HepG2 (cell line): ENCODE measurements at regions not wholly inside any gene's neighbourhood (a gene's known extent, or its start where the extent isn't known, plus 50 kb on each side); places are given as distances from the start of the nearest gene placed in this dataset.
A peak's percentile ranks its signal among the peaks of the same experiment; 100 is the strongest.

Experiments used
- ATAC-seq: fragments of 200-7000 bp; cut with Tn5 transposase; 3 replicates; pipeline ENCODE4 v1.9.1; 2020; ENCODE audit warnings: mild to moderate bottlenecking, moderate library complexity
- BruUV-seq: library from RNA; stranded (reverse); fragments of 400-500 nt; replicated peaks from 2 replicates; lab custom pipeline; 2021; lab: Mats Ljungman, UMichigan
- CTCF ChIA-PET: fragments of 300-600 bp; formaldehyde crosslinking; extraction: SDS; loops from one replicate; lab custom pipeline; 2021; ENCODE audit warnings: low total read pairs, inconsistent platforms, low intra/inter-chr PET ratio; lab: Yijun Ruan, JAX
- POLR2A ChIA-PET: fragments of 350-600 bp; sonication (Branson Sonifier 250); formaldehyde crosslinking; loops from one replicate; lab custom pipeline; 2020; ENCODE audit warnings: antibody characterized with exemption, inconsistent platforms; lab: Yijun Ruan, JAX
- DNase-seq: peaks from one replicate; pipeline ENCODE4 v3.0.0-alpha.2; 2015; ENCODE audit warnings: low spot score
- FAIRE-seq: peaks from 3 replicates; lab custom pipeline; 2011; peaks lifted over from hg19 to GRCh38; lab: Jason Lieb, UNC
- H2AFZ ChIP-seq: one replicate; pipeline ENCODE4 v1.6.1; 2011; ENCODE audit warnings: low read length, inconsistent platforms
- H3K27ac ChIP-seq: fragments of 300-600 bp; 3 replicates; pipeline ENCODE4 v1.8.0; 2011; ENCODE audit warnings: mixed run types, mild to moderate bottlenecking, mixed read lengths, low read length, inconsistent platforms; ENCODE audit not compliant: insufficient read depth; ENCODE audit errors: extremely low read length
- H3K27me3 ChIP-seq, 2 experiments: fragments of 200-600 bp in 1 of 2; 2 replicates in 1 of 2; 3 replicates in 1 of 2; pipeline versions ENCODE4 v1.6.0 to v1.8.0; 2011; ENCODE audit warnings: low read length in 2 of 2, mild to moderate bottlenecking in 2 of 2, moderate library complexity in 2 of 2, inconsistent platforms in 1 of 2; ENCODE audit not compliant: insufficient read depth in 2 of 2, control insufficient read depth in 1 of 2
- H3K36me3 ChIP-seq, 2 experiments: fragments of 200-600 bp in 1 of 2; replicated peaks in 1 of 2; 2 replicates in 1 of 2; 3 replicates in 1 of 2; pipeline versions ENCODE4 v1.5.1 to v1.8.0; 2011; ENCODE audit warnings: low read length in 2 of 2, inconsistent platforms in 1 of 2; ENCODE audit not compliant: insufficient read depth in 2 of 2, control insufficient read depth in 1 of 2
- H3K4me1 ChIP-seq: 2 replicates; pipeline ENCODE4 v1.5.1; 2012; ENCODE audit warnings: low read length, inconsistent platforms; ENCODE audit not compliant: insufficient read depth
- H3K4me2 ChIP-seq: 2 replicates; pipeline ENCODE4 v1.6.0; 2011; ENCODE audit warnings: low read depth, low read length, inconsistent platforms
- H3K4me3 ChIP-seq, 3 experiments: fragments of 200-600 bp in 1 of 3; sonication (generic), shearing (Covaris generic) in 1 of 3; replicated peaks in 1 of 3; 2 replicates each; pipeline ENCODE4 v1.5.1; 2011 to 2016; ENCODE audit warnings: low read length in 3 of 3, inconsistent platforms in 2 of 3, low read depth in 2 of 3, mild to moderate bottlenecking in 2 of 3, control low read depth in 1 of 3, mixed read lengths in 1 of 3; ENCODE audit not compliant: insufficient read depth in 1 of 3
- H3K79me2 ChIP-seq: one replicate; pipeline ENCODE4 v1.6.1; 2011; ENCODE audit warnings: low read length, inconsistent platforms; ENCODE audit not compliant: insufficient read depth
- H3K9ac ChIP-seq: 2 replicates; pipeline ENCODE4 v1.6.0; 2011; ENCODE audit warnings: mild to moderate bottlenecking, low read depth, low read length, inconsistent platforms; ENCODE audit not compliant: insufficient read depth
- H3K9me3 ChIP-seq: 2 replicates; pipeline ENCODE4 v1.5.1; 2012; ENCODE audit warnings: mild to moderate bottlenecking, low read length
- H4K20me1 ChIP-seq: 2 replicates; pipeline ENCODE4 v1.6.0; 2011; ENCODE audit warnings: inconsistent platforms, mild to moderate bottlenecking, low read length, moderate library complexity; ENCODE audit not compliant: insufficient read depth
- AHR ChIP-seq: IDR thresholded peaks from 2 replicates; pipeline ENCODE4 v1.6.1; 2018; ENCODE audit warnings: missing genetic modification reagents, missing compliant biosample characterization
- AKAP8 ChIP-seq: sonication (generic); formaldehyde crosslinking; IDR thresholded peaks from 2 replicates; pipeline ENCODE4 v1.5.1; 2020; ENCODE audit warnings: mild to moderate bottlenecking, missing genetic modification reagents
- ATF7 ChIP-seq, 2 experiments: fragments of 450-650 bp in 1 of 2; sonication (generic) in 1 of 2; formaldehyde crosslinking in 1 of 2; IDR thresholded peaks; 2 replicates each; pipeline versions ENCODE4 v1.4.0 to v1.6.1; 2016 to 2020; ENCODE audit warnings: antibody characterized with exemption in 1 of 2, mild to moderate bottlenecking in 1 of 2, missing genetic modification reagents in 1 of 2
- CEBPB ChIP-seq: IDR thresholded peaks from 2 replicates; pipeline ENCODE4 v1.6.1; 2011; ENCODE audit warnings: low read depth, low read length, improper control_type of control experiment, borderline replicate concordance
- KDM3A ChIP-seq: IDR thresholded peaks from 2 replicates; pipeline ENCODE4 v1.6.1; 2018; ENCODE audit warnings: low read depth, missing compliant biosample characterization
- MAFK ChIP-seq, 2 experiments: IDR thresholded peaks in 1 of 2; conservative IDR thresholded peaks in 1 of 2; 2 replicates each; pipeline ENCODE4 v1.6.1; 2011; ENCODE audit warnings: improper control_type of control experiment in 2 of 2, low read length in 2 of 2
- ONECUT2 ChIP-seq: sonication (generic); formaldehyde crosslinking; IDR thresholded peaks from 2 replicates; pipeline ENCODE4 v1.4.0; 2020; ENCODE audit warnings: missing genetic modification reagents
- SRSF1 ChIP-seq: fragments of 200-400 bp; formaldehyde crosslinking; optimal IDR thresholded peaks from 2 replicates; pipeline ENCODE3; 2017; ENCODE audit warnings: mild to moderate bottlenecking, low read depth, low read length, moderate library complexity
- ZNF136 ChIP-seq: sonication (generic); formaldehyde crosslinking; IDR thresholded peaks from 2 replicates; pipeline ENCODE4 v1.8.1; 2022; ENCODE audit warnings: low read depth, mild to moderate bottlenecking, moderate library complexity, missing genetic modification reagents
- ZNF350 ChIP-seq: sonication (generic); formaldehyde crosslinking; IDR thresholded peaks from 2 replicates; pipeline ENCODE4 v1.4.0; 2020; ENCODE audit warnings: mild to moderate bottlenecking, low read depth, missing genetic modification reagents, borderline replicate concordance
- ZNF891 ChIP-seq: sonication (generic); formaldehyde crosslinking; IDR thresholded peaks from 2 replicates; pipeline ENCODE4 v1.5.0; 2020; ENCODE audit warnings: mild to moderate bottlenecking, missing genetic modification reagents
- WGBS: methylation state at CpG from one replicate; pipeline ENCODE4 v1.1.6; 2017; ENCODE audit warnings: low lambda C conversion rate; 5-methylcytosine and 5-hydroxymethylcytosine counted together
- in situ Hi-C: cut with HindIII; loops from 2 replicates; pipeline ENCODE4 v1.10.0; 2017; ENCODE audit warnings: low pct_unique_long_range_greater_than_20kb; ENCODE audit not compliant: extremely low pct_ligation_motif_present
- intact Hi-C: fragments of 100-400 bp; cut with micrococcal nuclease; formaldehyde crosslinking; loops from one replicate; pipeline ENCODE4 v1.10.0; 2022; ENCODE audit not compliant: unreplicated experiment
- TF ChIP-seq, protein P1 (sequence below): sonication (generic); formaldehyde crosslinking; IDR thresholded peaks from 2 replicates; pipeline ENCODE4 v1.4.0; 2020; ENCODE audit warnings: missing genetic modification reagents, borderline replicate concordance

DNA sequence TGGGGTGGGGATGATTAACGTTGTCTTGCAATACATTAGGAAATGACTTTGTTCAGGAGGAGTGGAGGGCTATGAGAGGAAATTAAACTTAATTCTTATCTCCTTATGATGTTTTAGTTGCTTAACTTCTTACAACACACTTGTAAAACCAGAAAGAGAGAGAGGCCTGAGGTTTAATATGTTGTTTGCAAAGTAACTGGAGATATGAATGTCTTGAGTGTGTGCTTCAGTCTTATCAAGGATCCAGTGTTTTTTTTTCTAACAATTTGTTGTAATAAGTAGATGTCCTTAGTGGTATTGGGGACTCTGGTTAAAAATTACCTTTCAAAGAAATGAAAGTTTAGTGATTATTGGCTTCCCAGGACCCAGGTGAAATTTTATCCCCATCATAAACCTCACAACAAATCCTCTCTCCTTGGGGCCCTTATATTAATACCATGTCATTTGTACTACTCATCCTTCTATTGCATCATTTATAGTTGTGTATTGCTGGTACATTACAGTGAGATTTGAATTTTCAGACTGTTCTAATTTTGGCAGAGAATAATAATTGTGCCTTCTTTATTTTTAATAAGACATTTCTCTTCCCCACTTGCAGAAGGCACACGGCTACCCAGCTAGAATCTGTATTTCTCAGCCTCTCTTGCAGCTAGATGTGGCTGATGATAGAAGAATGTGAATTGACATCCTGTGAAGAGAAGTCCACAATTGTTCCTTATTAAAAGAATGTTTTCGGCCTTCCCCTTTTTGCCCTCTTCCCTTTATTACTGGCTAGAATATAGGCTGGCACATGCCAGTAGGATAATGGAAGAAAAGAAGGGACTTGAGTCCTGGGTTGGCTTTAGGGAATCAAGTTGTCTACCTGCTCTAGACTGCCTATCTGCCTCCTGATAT lies 91.9 kb upstream of the CXCR4 start:
- POLR2A ChIA-PET, result no interaction called here
- CTCF ChIA-PET, result no interaction called here
- no peaks in the 10 kb centered on the region for H3K36me3 ChIP-seq
- 3% methylated on average over 3 of the region's 3 CpGs for WGBS
- no peaks in the 10 kb centered on the region for H3K79me2 ChIP-seq
- H3K4me3 ChIP-seq, result no peak overlapping the region
- H4K20me1 ChIP-seq, result no peaks in the 10 kb centered on the region
- H3K9me3 ChIP-seq, result no peaks in the 10 kb centered on the region
- intact Hi-C loops (no loop called here), in situ Hi-C loops (no loop called here)
- ATAC-seq (no peak), DNase-seq (no peak), FAIRE-seq (no peak)
- TF ChIP-seq AHR (CRISPR knock-in tag) (no peak), ATF7 (IDR thresholded peaks at IDR 0.05) (0 out of 2 replicates have a peak, but pooled peaks have one; percentile 53), ATF7 (CRISPR knock-in tag; IDR thresholded peaks at IDR 0.05) (no peak), CEBPB (peak; percentile 11; the same call in 1 of the 2 replicates)
- no peak overlapping the region for H3K27ac ChIP-seq
- H3K9ac ChIP-seq, result no peak overlapping the region
- H3K27me3 ChIP-seq, result peaks cover 0 to 6% of the 10 kb centered on the region in 2 experiments; a peak in 1 of 5 replicates
- no TSS peak for BruUV-seq
- H3K4me1 ChIP-seq, result no peaks in the 10 kb centered on the region
- no peak overlapping the region for H3K4me2 ChIP-seq
- no peak overlapping the region for H2AFZ ChIP-seq

DNA sequence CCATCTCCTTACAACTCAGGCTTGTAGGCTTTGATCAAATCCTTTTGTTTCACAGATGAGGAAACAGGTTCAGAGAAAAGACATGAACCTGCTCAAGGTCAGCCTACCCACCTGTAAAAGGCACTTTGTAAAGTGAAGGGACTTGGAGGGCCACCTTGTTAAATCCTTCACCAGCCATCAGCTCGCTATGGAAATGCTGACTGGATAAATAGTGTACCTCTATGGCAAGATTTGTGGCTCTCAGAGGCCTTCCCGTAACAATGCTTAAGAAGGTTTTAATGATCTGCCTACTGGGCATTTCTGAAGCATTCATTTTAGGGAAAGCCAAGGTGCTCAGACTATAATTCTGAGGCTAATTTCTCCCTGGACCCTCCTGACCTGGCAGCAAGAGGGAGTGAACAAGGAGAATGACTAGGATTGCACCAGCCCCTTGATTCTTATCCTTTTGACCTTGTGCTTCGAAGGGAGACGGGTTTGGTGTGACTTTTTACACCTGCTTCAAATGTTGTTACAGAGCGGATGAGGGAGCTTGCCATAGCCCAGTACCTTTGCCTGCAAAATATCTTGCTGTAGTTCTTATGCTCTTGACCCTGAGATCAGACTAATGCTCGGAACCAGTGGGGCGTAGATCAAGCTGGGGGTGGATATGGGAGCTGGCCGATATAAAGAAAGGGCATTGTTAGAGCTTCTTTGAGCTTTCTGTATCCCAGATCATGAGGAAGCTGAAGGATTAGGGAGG lies 90.9 kb upstream of the CXCR4 start:
- H3K4me1 ChIP-seq, result no peaks in the 10 kb centered on the region
- no peak overlapping the region for H2AFZ ChIP-seq
- no peak for ATAC-seq
- CTCF ChIA-PET, result no interaction called here
- no peaks in the 10 kb centered on the region for H3K79me2 ChIP-seq
- H3K9me3 ChIP-seq, result no peaks in the 10 kb centered on the region
- intact Hi-C loops, result no loop called here
- FAIRE-seq, result no peak
- BruUV-seq, result no TSS peak
- DNase-seq, result no peak
- POLR2A ChIA-PET, result no interaction called here
- no peaks in the 10 kb centered on the region for H3K36me3 ChIP-seq
- in situ Hi-C loops, result no loop called here
- H3K4me2 ChIP-seq, result no peak overlapping the region
- H3K27ac ChIP-seq, result no peak overlapping the region
- peaks cover 0 to 6% of the 10 kb centered on the region in 2 experiments; a peak in 1 of 5 replicates for H3K27me3 ChIP-seq
- H3K9ac ChIP-seq, result no peak overlapping the region
- 19% methylated on average over 8 of the region's 8 CpGs for WGBS
- no peak overlapping the region for H3K4me3 ChIP-seq
- H4K20me1 ChIP-seq, result no peaks in the 10 kb centered on the region
- no peak for TF ChIP-seq SRSF1
- TF ChIP-seq, protein P1, sequence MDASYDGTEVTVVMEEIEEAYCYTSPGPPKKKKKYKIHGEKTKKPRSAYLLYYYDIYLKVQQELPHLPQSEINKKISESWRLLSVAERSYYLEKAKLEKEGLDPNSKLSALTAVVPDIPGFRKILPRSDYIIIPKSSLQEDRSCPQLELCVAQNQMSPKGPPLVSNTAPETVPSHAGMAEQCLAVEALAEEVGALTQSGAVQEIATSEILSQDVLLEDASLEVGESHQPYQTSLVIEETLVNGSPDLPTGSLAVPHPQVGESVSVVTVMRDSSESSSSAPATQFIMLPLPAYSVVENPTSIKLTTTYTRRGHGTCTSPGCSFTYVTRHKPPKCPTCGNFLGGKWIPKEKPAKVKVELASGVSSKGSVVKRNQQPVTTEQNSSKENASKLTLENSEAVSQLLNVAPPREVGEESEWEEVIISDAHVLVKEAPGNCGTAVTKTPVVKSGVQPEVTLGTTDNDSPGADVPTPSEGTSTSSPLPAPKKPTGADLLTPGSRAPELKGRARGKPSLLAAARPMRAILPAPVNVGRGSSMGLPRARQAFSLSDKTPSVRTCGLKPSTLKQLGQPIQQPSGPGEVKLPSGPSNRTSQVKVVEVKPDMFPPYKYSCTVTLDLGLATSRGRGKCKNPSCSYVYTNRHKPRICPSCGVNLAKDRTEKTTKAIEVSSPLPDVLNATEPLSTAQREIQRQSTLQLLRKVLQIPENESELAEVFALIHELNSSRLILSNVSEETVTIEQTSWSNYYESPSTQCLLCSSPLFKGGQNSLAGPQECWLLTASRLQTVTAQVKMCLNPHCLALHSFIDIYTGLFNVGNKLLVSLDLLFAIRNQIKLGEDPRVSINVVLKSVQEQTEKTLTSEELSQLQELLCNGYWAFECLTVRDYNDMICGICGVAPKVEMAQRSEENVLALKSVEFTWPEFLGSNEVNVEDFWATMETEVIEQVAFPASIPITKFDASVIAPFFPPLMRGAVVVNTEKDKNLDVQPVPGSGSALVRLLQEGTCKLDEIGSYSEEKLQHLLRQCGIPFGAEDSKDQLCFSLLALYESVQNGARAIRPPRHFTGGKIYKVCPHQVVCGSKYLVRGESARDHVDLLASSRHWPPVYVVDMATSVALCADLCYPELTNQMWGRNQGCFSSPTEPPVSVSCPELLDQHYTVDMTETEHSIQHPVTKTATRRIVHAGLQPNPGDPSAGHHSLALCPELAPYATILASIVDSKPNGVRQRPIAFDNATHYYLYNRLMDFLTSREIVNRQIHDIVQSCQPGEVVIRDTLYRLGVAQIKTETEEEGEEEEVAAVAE (CRISPR knock-in tag), result no peak
- TF ChIP-seq ZNF350 (CRISPR knock-in tag), result no peak
- no peak for TF ChIP-seq AKAP8 (CRISPR knock-in tag)
- TF ChIP-seq KDM3A (CRISPR knock-in tag), result no peak
- no peak for TF ChIP-seq ONECUT2 (CRISPR knock-in tag)
- no peak for TF ChIP-seq ZNF136 (CRISPR knock-in tag)
- TF ChIP-seq ZNF891 (CRISPR knock-in tag), result no peak
- peak; percentile 64 to 70 for TF ChIP-seq MAFK (conservative IDR thresholded peaks at IDR 0.05 in 1 of 2, IDR thresholded peaks at IDR 0.05 in 1 of 2; ENCODE audit: low read length in 2 of 2)
